Activated CD4-positive, alpha-beta memory T cell treated with anti-CD3 and anti-CD28 coated beads, Interleukin-2, amount 10 ng/mL, durations not matched to agents 7 days and 5 days (primary cell): ENCODE measurements at regions not wholly inside any gene's neighbourhood (a gene's known extent, or its start where the extent isn't known, plus 50 kb on each side); places are given as distances from the start of the nearest gene placed in this dataset.

Experiments used
- CTCF ChIA-PET: fragments of 350-600 bp; sonication (Branson Sonifier 250); formaldehyde crosslinking; loops from one replicate; lab custom pipeline; 2021; ENCODE audit warnings: antibody characterized with exemption, inconsistent platforms; lab: Charles Lee
- POLR2A ChIA-PET: fragments of 350-600 bp; sonication (Branson Sonifier 250); formaldehyde crosslinking; loops from one replicate; lab custom pipeline; 2021; ENCODE audit warnings: antibody characterized with exemption; lab: Charles Lee
- DNase-seq: peaks from one replicate; pipeline ENCODE4 v3.0.0-alpha.2; 2020
- H3K27ac Mint-ChIP-seq: one replicate; pipeline ENCODE4 v1.8.0; 2021; ENCODE audit warnings: mild to moderate bottlenecking, mixed read lengths
- H3K27me3 Mint-ChIP-seq: one replicate; pipeline ENCODE4 v1.8.0; 2021; ENCODE audit warnings: mixed read lengths
- H3K36me3 Mint-ChIP-seq: one replicate; pipeline ENCODE4 v1.8.0; 2021; ENCODE audit warnings: low read depth, mixed read lengths
- H3K4me1 Mint-ChIP-seq: one replicate; pipeline ENCODE4 v1.8.0; 2021; ENCODE audit warnings: mixed read lengths
- H3K4me3 Mint-ChIP-seq: one replicate; pipeline ENCODE4 v1.8.0; 2021; ENCODE audit warnings: mild to moderate bottlenecking, mixed read lengths
- H3K9me3 Mint-ChIP-seq: one replicate; pipeline ENCODE4 v1.8.0; 2021; ENCODE audit warnings: mixed read lengths

DNA sequence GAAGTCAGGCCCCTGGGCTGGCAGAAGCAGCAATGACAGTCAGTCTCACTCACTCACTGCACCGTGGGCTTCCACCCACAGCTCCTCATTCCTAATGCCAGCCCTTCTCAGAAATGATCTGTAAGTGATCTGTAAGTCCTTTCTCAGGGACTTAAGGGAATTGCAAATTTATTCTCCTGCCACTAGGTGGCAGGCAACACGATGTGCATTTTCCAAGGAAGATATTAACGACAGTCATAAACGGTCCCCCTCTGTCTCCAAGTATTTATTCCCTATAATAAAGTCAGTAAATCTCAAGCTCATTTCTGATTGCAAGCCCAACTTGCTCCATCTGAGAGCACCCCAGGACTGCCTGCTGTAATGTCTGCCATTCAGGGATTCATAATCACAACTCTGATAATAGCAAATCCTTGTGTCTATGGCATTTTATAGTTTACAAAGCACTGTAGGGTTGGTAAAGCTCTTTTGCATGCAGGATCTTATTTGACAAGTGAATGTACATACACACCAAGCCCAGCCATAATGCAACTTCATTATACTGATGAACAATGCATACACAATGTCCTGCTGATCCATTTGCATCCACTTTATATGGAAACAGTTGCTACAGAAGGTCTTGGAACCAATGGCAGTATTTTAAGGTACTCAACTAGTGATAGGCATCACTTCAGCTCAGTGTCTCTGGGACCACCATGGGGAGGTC is 380.5 kb upstream of the CAMK1G start:
- Mint-ChIP-seq H3K36me3 (no peaks in the 10 kb centered on the region), H3K27me3 (peaks cover 30% of the 10 kb centered on the region), H3K9me3 (no peaks in the 10 kb centered on the region), H3K27ac (no peak overlapping the region), H3K4me1 (no peaks in the 10 kb centered on the region), H3K4me3 (no peak overlapping the region)
- DNase-seq = no peak
- POLR2A ChIA-PET = no interaction called here
- CTCF ChIA-PET = interaction anchor here (0.6 to 1.5 kb wide), 5 partner anchors 9 to 363 kb away, joined by 3 to 6 read pairs (median 3); no protein-coding TSS in a partner anchor

DNA sequence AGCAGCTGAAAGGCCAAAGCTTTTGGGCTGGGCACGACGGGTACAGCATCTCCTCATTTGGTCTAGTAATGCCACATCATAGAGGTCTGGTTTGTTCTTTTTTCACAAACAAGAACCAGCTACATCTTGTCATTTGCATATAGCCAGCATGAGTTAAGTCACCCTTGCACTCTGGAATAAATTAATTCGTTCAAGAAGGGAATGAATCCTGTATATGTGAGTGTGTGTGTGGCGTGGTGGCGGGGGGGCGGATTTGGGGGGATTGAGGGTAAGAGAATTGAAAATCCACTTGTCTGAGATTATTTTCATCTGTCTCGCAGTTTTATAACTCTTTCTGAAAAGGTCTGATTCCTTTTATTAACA is 380.0 kb upstream of the CAMK1G start:
- Mint-ChIP-seq H3K4me1 (no peaks in the 10 kb centered on the region), H3K4me3 (no peak overlapping the region), H3K27ac (no peak overlapping the region), H3K27me3 (peaks cover 35% of the 10 kb centered on the region), H3K9me3 (no peaks in the 10 kb centered on the region), H3K36me3 (no peaks in the 10 kb centered on the region)
- ChIA-PET POLR2A (no interaction called here), CTCF (interaction anchor here (0.6 to 1.5 kb wide), 7 partner anchors 9 to 925 kb away, joined by 3 to 6 read pairs (median 3); no protein-coding TSS in a partner anchor)
- DNase-seq = no peak

DNA sequence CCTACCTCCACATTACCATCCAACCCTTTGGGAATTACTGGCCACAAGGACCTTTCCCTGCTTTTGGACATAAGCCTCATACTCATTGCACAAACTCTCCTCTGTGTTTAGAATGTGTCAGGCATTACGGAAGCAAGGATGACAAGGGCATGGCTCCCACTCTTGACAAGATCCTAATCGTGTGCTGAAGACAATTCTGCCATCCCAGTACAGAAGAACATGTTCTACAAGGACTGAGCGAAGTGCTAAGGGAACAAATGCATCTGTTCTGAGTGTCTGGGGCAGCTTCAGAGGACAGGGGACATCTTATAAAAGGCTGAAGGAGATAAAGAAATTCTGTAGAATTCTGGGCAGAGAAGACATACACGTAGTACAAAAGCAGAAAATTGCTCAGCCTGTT is 378.5 kb upstream of the CAMK1G start:
- Mint-ChIP-seq H3K9me3 (no peaks in the 10 kb centered on the region), H3K27me3 (peaks cover 32% of the 10 kb centered on the region), H3K36me3 (no peaks in the 10 kb centered on the region), H3K27ac (no peak overlapping the region), H3K4me3 (no peak overlapping the region), H3K4me1 (no peaks in the 10 kb centered on the region)
- DNase-seq = no peak
- ChIA-PET POLR2A (no interaction called here), CTCF (no interaction called here)

DNA sequence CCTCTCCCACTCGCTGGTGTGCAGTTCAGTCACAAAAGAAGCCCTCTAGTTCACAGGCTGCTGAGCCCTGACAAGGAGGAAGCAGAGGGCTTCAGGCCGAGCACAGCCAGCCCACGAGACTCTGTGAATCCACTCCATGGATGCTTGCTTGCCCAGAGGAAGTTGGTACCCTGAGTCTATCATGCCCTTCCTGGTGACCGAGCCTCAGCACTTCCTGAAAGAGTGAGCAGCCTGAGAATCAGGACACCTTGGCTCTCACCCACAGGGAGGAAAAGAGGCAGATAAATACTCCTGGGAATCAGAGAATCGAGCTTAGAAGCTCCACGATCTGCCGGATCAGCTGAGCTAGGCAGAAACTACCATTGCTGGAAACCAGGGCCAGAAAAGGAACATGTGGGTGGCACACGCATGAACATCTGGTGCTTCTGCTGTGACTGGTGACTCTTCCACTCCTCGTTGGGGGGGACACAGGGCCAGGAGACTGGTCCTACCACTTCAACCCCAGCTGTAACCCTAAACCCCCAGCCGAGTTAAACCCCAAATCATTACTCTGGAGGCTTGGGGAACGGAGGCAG is 376.3 kb upstream of the CAMK1G start:
- H3K9me3 Mint-ChIP-seq = no peaks in the 10 kb centered on the region
- no peaks in the 10 kb centered on the region for H3K36me3 Mint-ChIP-seq
- H3K4me3 Mint-ChIP-seq = no peak overlapping the region

DNA sequence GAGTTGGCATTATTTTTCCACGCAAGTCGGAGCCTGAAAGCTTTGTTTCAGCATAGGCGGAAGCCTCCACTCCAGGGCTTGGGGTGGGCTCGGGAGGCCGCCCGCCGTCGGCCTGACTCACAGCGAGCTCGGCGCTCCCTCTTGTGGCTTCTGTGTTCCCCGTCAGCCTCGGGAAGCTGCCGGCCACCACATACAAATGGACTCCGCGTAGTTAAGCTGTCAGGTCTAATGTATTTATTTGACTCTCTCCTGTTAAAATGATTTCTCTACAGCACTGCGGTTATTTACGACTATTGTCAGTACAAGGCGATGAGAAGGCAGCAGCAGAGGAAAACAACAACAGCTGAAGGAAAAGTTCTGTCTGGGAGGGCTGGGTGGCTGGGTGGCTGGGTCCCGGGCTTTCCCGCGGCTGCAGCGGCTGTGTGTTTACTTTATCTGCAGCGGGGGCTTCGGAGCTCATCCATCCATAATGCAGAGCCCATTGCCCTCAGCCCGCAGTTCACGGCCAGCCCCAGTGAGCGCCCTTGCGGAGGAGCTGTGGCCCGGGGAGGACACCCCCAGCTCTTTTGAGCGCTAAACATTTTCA is 375.7 kb upstream of the CAMK1G start:
- Mint-ChIP-seq H3K4me1 (no peaks in the 10 kb centered on the region), H3K4me3 (no peak overlapping the region), H3K27ac (no peak overlapping the region), H3K9me3 (no peaks in the 10 kb centered on the region), H3K27me3 (peaks cover 39% of the 10 kb centered on the region), H3K36me3 (no peaks in the 10 kb centered on the region)
- POLR2A ChIA-PET = no interaction called here
- CTCF ChIA-PET = interaction anchor here (0.8 to 1.5 kb wide), 4 partner anchors 14 to 40 kb away, joined by 3 to 7 read pairs (median 3); no protein-coding TSS in a partner anchor
- no peak for DNase-seq

More for the DNA sequence above, 376.3 kb upstream of the CAMK1G start:
- no peak for DNase-seq
- CTCF ChIA-PET = interaction anchor here (0.8 to 1.5 kb wide), 4 partner anchors 13 to 41 kb away, joined by 3 to 7 read pairs (median 3); no protein-coding TSS in a partner anchor
- Mint-ChIP-seq H3K27ac (no peak overlapping the region), H3K27me3 (peaks cover 37% of the 10 kb centered on the region), H3K4me1 (no peaks in the 10 kb centered on the region)
- POLR2A ChIA-PET = interaction anchor here (0.6 kb wide), 1 partner anchor 14 kb away, joined by 3 read pairs; no protein-coding TSS in a partner anchor

DNA sequence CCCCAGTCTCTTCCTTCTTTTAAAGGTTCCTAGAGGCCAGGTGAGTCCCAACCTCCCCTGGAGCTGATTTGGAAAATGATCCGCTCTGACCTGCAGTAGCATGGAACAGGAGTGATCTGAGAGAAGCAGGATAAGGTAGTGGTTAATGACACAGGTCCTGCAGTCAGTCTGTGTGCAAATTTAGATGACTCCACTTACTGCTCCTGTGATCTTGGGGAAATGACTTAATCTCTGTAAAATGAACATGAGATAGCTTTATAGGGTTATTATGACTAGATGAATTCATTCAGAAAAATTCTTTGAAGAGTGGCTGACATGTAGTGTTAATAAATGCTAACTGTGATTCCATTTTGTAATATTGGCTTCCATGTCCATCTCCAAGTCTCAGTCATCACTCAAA is 374.9 kb upstream of the CAMK1G start:
- ChIA-PET POLR2A (no interaction called here), CTCF (interaction anchor here (1.3 kb wide), 1 partner anchor 33 kb away, joined by 3 read pairs; no protein-coding TSS in a partner anchor)
- no peak overlapping the region for H3K4me3 Mint-ChIP-seq
- H3K27me3 Mint-ChIP-seq = peaks cover 41% of the 10 kb centered on the region
- no peak overlapping the region for H3K27ac Mint-ChIP-seq
- no peaks in the 10 kb centered on the region for H3K36me3 Mint-ChIP-seq
- H3K9me3 Mint-ChIP-seq = no peaks in the 10 kb centered on the region
- no peak for DNase-seq
- H3K4me1 Mint-ChIP-seq = no peaks in the 10 kb centered on the region

DNA sequence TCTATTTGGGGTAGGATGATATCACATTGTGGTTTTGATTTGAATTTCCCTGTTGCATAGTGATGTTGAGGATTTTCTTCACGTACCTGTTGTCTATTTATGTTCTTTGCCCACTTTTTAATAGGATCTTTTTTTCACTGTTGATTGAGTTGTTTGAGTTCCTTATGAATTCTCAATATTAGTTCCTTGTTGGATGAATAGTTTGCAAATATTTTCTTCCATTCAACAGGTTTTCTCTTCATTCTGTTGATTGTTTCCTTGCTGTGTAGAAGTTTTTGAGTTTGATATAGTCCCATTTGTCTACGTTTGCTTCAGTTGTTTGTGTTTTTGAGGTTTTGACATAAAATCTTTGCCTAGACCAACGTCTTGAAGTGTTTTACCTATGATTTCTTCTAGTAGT is 369.5 kb upstream of the CAMK1G start:
- POLR2A ChIA-PET = no interaction called here
- Mint-ChIP-seq H3K9me3 (no peaks in the 10 kb centered on the region), H3K4me3 (no peak overlapping the region), H3K27ac (no peak overlapping the region), H3K36me3 (no peaks in the 10 kb centered on the region), H3K4me1 (no peaks in the 10 kb centered on the region), H3K27me3 (peaks cover 13% of the 10 kb centered on the region)
- no peak for DNase-seq
- CTCF ChIA-PET = no interaction called here

DNA sequence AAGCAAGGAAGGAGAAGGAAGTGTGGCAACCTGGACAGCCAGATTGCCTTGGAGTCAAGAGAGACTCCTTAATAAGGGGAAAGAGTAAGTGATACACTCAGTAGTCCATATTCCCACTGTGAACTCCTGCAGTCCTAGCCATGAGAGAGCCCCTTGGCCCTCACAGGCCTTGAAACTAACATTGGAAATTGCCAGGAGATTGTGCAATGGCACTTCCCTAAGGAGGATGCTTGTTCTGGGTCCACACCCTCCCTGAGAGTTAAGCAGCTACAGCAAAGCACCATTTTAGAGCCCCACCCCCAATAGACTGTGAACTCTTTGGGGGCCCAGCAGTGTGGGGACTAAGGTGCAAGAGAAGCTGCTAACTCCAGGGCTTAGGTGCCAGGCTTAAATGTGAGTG is 367.7 kb upstream of the CAMK1G start:
- no peaks in the 10 kb centered on the region for H3K36me3 Mint-ChIP-seq
- DNase-seq = no peak
- H3K4me1 Mint-ChIP-seq = no peaks in the 10 kb centered on the region
- no peak overlapping the region for H3K27ac Mint-ChIP-seq
- POLR2A ChIA-PET = no interaction called here
- peaks cover 7% of the 10 kb centered on the region for H3K27me3 Mint-ChIP-seq
- H3K4me3 Mint-ChIP-seq = no peak overlapping the region
- CTCF ChIA-PET = no interaction called here
- H3K9me3 Mint-ChIP-seq = no peaks in the 10 kb centered on the region

DNA sequence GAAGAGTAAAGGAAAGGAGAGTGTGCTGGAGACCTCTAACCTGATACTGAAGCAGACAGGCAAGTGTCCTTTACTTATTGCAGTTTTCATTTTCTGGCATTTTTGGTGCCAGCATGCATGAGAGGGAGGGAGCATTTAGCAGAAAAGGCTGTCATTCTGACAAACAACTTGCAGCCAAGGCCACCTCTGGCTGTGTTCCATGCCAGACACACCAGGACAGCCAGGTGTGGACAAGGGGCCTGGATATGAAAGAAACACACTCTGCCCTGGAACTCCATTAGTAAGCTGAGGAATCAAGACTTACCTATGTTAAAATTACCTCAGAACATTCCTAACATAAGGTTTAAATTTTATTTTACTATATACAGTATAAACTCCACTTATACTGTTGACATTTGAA is 365.4 kb upstream of the CAMK1G start:
- peaks cover 3% of the 10 kb centered on the region for H3K27me3 Mint-ChIP-seq
- no peak overlapping the region for H3K27ac Mint-ChIP-seq
- no peak for DNase-seq
- no peak overlapping the region for H3K4me3 Mint-ChIP-seq
- no peaks in the 10 kb centered on the region for H3K4me1 Mint-ChIP-seq
- no peaks in the 10 kb centered on the region for H3K9me3 Mint-ChIP-seq
- POLR2A ChIA-PET = no interaction called here
- CTCF ChIA-PET = no interaction called here
- H3K36me3 Mint-ChIP-seq = no peaks in the 10 kb centered on the region

DNA sequence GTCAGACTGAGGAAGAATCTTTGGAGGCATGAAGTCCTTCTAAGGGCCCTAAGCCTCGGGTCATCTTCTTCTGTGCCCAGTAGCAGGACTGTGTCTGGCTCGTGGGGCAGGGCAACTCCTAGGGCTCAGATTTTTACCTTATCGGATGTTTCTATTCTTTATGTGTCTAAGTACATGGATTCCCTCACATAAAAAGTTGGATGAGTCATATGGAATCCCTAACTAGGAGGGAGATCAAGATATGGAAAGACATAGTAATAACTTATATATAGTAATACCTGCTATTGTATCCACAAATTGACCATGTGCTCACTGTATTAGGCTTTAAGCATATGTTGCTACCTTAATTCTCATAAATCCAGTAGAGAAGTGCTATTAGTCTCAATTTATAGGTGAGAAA is 364.5 kb upstream of the CAMK1G start:
- ChIA-PET CTCF (no interaction called here), POLR2A (no interaction called here)
- Mint-ChIP-seq H3K27ac (no peak overlapping the region), H3K4me3 (no peak overlapping the region), H3K4me1 (no peaks in the 10 kb centered on the region), H3K36me3 (no peaks in the 10 kb centered on the region), H3K27me3 (peaks cover 3% of the 10 kb centered on the region), H3K9me3 (no peaks in the 10 kb centered on the region)
- no peak for DNase-seq

DNA sequence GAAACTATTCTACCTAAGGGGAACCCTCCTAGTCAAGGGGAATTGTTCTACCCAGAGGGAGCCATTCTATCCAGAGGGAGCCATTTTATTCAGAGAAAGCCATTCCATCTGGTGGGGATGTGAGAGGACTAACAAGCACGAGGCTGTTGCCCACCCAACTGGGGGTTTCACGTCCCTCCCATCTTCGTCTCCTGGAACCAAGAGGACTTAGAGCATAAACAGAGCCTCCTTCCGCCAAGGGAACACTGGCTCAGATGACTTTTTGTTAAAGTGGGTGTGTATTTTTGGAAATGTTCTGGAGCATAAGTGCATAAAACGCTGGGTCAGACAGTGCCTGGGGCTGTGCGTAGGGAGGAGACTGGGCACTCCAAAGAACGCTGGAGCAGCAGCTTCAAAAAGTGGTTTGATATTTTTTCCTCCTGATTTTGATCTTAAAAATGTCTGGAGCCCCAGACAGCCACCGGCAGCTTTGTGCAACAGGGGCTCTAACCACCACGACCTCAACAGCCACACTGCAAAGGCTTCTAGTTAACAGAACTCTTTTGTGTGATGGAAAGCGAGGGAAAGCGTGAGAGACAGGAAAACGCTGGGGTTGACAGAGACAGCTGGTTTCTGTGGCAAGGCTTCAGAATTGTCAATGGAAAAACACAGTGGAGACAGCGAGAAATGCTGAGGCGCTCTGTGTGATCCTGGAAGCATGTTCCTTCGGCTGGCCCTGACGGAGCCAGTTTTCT is 363.6 kb upstream of the CAMK1G start:
- peaks cover 3% of the 10 kb centered on the region for H3K27me3 Mint-ChIP-seq
- DNase-seq = no peak
- POLR2A ChIA-PET = no interaction called here
- H3K4me1 Mint-ChIP-seq = no peaks in the 10 kb centered on the region
- no peak overlapping the region for H3K4me3 Mint-ChIP-seq
- no peaks in the 10 kb centered on the region for H3K9me3 Mint-ChIP-seq
- H3K27ac Mint-ChIP-seq = no peak overlapping the region
- H3K36me3 Mint-ChIP-seq = no peaks in the 10 kb centered on the region
- CTCF ChIA-PET = no interaction called here

DNA sequence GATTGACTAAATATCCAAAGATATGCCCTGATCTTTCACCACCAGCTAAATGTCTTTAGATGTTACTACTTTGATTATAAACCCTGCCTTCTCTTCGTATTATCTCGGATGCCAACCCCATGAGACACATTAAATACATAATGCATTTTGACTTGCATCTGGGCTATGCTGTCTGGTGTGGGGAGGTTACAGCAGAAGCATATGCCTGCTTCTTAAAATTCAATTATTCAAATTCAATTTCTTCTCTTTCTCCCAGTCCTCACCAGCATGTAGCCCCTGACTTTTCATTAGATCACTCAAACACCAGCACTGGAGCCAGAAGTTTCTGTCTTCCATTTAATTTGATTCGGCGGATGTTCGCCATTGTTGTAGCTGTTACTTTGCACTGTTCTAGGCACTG is 360.7 kb upstream of the CAMK1G start:
- DNase-seq = no peak
- Mint-ChIP-seq H3K27me3 (no peaks in the 10 kb centered on the region), H3K4me1 (no peaks in the 10 kb centered on the region), H3K36me3 (no peaks in the 10 kb centered on the region), H3K27ac (no peak overlapping the region), H3K9me3 (no peaks in the 10 kb centered on the region), H3K4me3 (no peak overlapping the region)
- CTCF ChIA-PET = no interaction called here
- POLR2A ChIA-PET = no interaction called here

DNA sequence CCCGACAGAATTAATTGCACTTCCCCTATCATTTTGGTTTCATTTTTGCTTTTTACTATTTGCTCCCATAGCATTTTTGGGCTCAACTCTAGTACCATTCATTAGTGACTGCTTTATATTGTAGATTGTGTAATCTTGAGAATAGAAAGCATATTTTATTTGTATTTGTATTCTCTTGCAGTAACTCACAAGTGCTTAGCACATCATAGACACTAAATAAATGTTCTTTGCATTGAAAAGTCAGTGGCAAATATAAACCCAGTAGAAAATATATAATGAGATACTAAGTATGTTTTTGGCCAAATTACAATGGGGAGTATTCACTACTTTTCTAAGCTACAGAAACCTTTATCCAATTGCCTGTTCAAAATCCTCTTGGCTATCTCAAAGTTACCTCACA is 359.7 kb upstream of the CAMK1G start:
- ChIA-PET POLR2A (no interaction called here), CTCF (no interaction called here)
- no peaks in the 10 kb centered on the region for H3K36me3 Mint-ChIP-seq
- H3K9me3 Mint-ChIP-seq = no peaks in the 10 kb centered on the region
- no peaks in the 10 kb centered on the region for H3K27me3 Mint-ChIP-seq
- H3K4me1 Mint-ChIP-seq = no peaks in the 10 kb centered on the region
- no peak overlapping the region for H3K27ac Mint-ChIP-seq
- no peak for DNase-seq
- no peak overlapping the region for H3K4me3 Mint-ChIP-seq
